ENCODE measurements at regions not wholly inside any gene's neighbourhood (a gene's known extent, or its start where the extent isn't known, plus 50 kb on each side); places are given as distances from the start of the nearest gene placed in this dataset.

GRCh38 chr2:78778756-78779510 is 246.6 kb upstream of the REG3G start:
- Histone ChIP-seq H3K4me3 (ENCODE audit: low read depth in 1 of 2, low read length in 2 of 2) (no peak overlapping the region), H3K36me3 (ENCODE audit: insufficient read depth, low read length) (no peaks in the 10 kb centered on the region), H3K9ac (ENCODE audit: low read depth, low read length) (no peak overlapping the region), H3K27me3 (ENCODE audit: insufficient read depth, low read length, poor library complexity) (no peaks in the 10 kb centered on the region), H3K79me2 (ENCODE audit: insufficient read depth, low read length) (no peaks in the 10 kb centered on the region), H3K4me2 (ENCODE audit: insufficient read depth, low read length) (no peak overlapping the region), H3K27ac (ENCODE audit: low read length) (no peak overlapping the region), H3K4me1 (ENCODE audit: insufficient read depth, low read length) (no peaks in the 10 kb centered on the region), H4K20me1 (ENCODE audit: insufficient read depth, low read length) (no peaks in the 10 kb centered on the region), H2AFZ (ENCODE audit: low read depth, low read length) (no peak overlapping the region), H3K9me3 (ENCODE audit: insufficient read depth, low read length, severe bottlenecking) (no peaks in the 10 kb centered on the region)
- no peak for DNase-seq
- ATAC-seq (ENCODE audit: insufficient read depth, low read depth), result no peak
- no peak for TF ChIP-seq EZH2 (IDR thresholded peaks at IDR 0.05; ENCODE audit: borderline replicate concordance, low read depth, low read length, severe bottlenecking)
- TF ChIP-seq, protein P1, sequence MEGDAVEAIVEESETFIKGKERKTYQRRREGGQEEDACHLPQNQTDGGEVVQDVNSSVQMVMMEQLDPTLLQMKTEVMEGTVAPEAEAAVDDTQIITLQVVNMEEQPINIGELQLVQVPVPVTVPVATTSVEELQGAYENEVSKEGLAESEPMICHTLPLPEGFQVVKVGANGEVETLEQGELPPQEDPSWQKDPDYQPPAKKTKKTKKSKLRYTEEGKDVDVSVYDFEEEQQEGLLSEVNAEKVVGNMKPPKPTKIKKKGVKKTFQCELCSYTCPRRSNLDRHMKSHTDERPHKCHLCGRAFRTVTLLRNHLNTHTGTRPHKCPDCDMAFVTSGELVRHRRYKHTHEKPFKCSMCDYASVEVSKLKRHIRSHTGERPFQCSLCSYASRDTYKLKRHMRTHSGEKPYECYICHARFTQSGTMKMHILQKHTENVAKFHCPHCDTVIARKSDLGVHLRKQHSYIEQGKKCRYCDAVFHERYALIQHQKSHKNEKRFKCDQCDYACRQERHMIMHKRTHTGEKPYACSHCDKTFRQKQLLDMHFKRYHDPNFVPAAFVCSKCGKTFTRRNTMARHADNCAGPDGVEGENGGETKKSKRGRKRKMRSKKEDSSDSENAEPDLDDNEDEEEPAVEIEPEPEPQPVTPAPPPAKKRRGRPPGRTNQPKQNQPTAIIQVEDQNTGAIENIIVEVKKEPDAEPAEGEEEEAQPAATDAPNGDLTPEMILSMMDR (IDR thresholded peaks at IDR 0.05; ENCODE audit: borderline replicate concordance, extremely low read depth, low read length, poor library complexity, severe bottlenecking), result no peak

DNA sequence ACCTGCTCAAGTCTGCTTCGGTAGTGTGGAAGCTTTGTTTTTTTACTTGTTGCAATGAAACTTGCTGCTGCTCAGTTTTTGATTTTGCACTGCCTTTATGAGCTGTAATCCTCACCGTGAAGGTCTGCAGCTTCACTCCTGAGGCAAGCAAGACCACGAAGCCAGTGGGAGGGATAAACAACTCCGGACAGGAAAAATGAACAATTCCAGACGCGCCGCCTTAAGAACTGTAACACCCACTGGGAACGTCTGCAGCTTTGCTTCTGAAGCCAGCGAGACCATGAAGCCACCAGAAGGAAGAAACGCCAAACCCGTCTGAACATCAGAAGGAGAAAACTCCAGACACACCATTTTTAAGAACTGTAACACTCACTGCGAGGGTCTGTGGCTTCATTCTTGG is 245.7 kb upstream of the REG3G start:
- Histone ChIP-seq H3K9me3 (ENCODE audit: insufficient read depth, low read length, severe bottlenecking) (no peaks in the 10 kb centered on the region), H3K9ac (ENCODE audit: low read depth, low read length) (no peak overlapping the region), H3K4me2 (ENCODE audit: insufficient read depth, low read length) (no peak overlapping the region), H4K20me1 (ENCODE audit: insufficient read depth, low read length) (no peaks in the 10 kb centered on the region), H3K27ac (ENCODE audit: low read length) (no peak overlapping the region), H3K36me3 (ENCODE audit: insufficient read depth, low read length) (no peaks in the 10 kb centered on the region), H3K79me2 (ENCODE audit: insufficient read depth, low read length) (no peaks in the 10 kb centered on the region), H3K4me3 (ENCODE audit: low read depth in 1 of 2, low read length in 2 of 2) (no peak overlapping the region), H3K27me3 (ENCODE audit: insufficient read depth, low read length, poor library complexity) (no peaks in the 10 kb centered on the region), H2AFZ (ENCODE audit: low read depth, low read length) (no peak overlapping the region), H3K4me1 (ENCODE audit: insufficient read depth, low read length) (no peaks in the 10 kb centered on the region)
- no peak for TF ChIP-seq EZH2 (IDR thresholded peaks at IDR 0.05; ENCODE audit: borderline replicate concordance, low read depth, low read length, severe bottlenecking)
- TF ChIP-seq, protein P1 (IDR thresholded peaks at IDR 0.05; ENCODE audit: borderline replicate concordance, extremely low read depth, low read length, poor library complexity, severe bottlenecking), result no peak
- ATAC-seq (ENCODE audit: insufficient read depth, low read depth), result no peak
- no peak for DNase-seq

GRCh38 chr2:78780256-78780655 is 245.2 kb upstream of the REG3G start:
- Histone ChIP-seq H3K27me3 (ENCODE audit: insufficient read depth, low read length, poor library complexity) (no peaks in the 10 kb centered on the region), H3K27ac (ENCODE audit: low read length) (no peak overlapping the region), H3K36me3 (ENCODE audit: insufficient read depth, low read length) (no peaks in the 10 kb centered on the region), H4K20me1 (ENCODE audit: insufficient read depth, low read length) (no peaks in the 10 kb centered on the region), H3K79me2 (ENCODE audit: insufficient read depth, low read length) (no peaks in the 10 kb centered on the region), H2AFZ (ENCODE audit: low read depth, low read length) (no peak overlapping the region), H3K9me3 (ENCODE audit: insufficient read depth, low read length, severe bottlenecking) (no peaks in the 10 kb centered on the region), H3K4me2 (ENCODE audit: insufficient read depth, low read length) (no peak overlapping the region), H3K4me1 (ENCODE audit: insufficient read depth, low read length) (no peaks in the 10 kb centered on the region), H3K9ac (ENCODE audit: low read depth, low read length) (no peak overlapping the region), H3K4me3 (ENCODE audit: low read depth in 1 of 2, low read length in 2 of 2) (no peak overlapping the region)
- ATAC-seq (ENCODE audit: insufficient read depth, low read depth) (no peak), DNase-seq (no peak)
- no peak for TF ChIP-seq EZH2 (IDR thresholded peaks at IDR 0.05; ENCODE audit: borderline replicate concordance, low read depth, low read length, severe bottlenecking)
- TF ChIP-seq, protein P1 (IDR thresholded peaks at IDR 0.05; ENCODE audit: borderline replicate concordance, extremely low read depth, low read length, poor library complexity, severe bottlenecking), result no peak

All from DND-41 (cell line).